ENCODE measurements at regions not wholly inside any gene's neighbourhood (a gene's known extent, or its start where the extent isn't known, plus 50 kb on each side); places are given as distances from the start of the nearest gene placed in this dataset.

DNA sequence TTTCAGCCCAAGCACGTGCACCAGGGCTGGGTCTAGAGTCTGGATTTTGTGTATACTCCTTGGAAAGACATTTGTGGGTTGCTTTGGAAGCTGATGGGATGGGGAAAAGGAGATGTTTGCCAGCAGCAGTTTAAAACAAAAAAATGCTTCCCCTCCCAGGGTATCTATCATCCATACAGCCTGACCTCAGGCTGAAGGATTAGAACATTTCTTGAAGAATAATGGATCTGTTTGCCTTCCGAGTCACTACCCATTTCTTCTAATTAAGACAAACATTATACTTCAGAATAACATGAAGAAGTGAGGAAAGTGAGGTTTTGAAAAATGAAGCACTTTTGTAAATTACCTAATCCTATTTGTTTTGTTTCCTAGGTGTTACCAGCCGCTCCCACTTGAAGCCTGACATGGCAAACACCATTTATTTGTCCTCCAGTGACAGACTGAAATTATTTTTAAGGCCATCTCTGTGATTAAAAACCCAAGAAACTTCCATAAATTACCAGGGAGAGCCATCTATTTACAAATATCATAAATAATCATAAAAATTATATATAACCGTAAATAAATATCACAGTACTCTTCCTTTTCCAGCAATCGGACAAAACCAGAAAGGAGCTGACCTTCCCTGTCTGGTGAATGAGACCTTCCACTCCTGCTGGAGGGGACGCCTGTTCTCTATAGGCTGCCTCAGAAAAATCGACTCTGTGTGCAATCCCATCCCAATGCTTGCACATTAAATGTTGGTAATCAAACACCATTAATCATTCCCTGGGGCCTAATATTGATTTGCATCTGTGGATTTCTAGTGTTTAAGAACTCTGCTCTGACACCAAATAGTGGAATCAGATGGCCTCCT, 106.8 kb downstream of the C1D start:
- no peak for DNase-seq
- Histone ChIP-seq H3K36me3 (ENCODE audit: insufficient read depth, low read length) (no peaks in the 10 kb centered on the region), H3K27me3 (ENCODE audit: insufficient read depth, low read length, poor library complexity) (peaks cover 7% of the 10 kb centered on the region), H4K20me1 (ENCODE audit: insufficient read depth, low read length) (no peaks in the 10 kb centered on the region), H3K9ac (ENCODE audit: low read depth, low read length) (no peak overlapping the region), H3K9me3 (ENCODE audit: insufficient read depth, low read length, severe bottlenecking) (no peaks in the 10 kb centered on the region), H3K27ac (ENCODE audit: low read length) (no peak overlapping the region), H3K4me3 (ENCODE audit: low read depth in 1 of 2, low read length in 2 of 2) (no peak overlapping the region), H3K4me2 (ENCODE audit: insufficient read depth, low read length) (no peak overlapping the region), H2AFZ (ENCODE audit: low read depth, low read length) (no peak overlapping the region), H3K4me1 (ENCODE audit: insufficient read depth, low read length) (no peaks in the 10 kb centered on the region), H3K79me2 (ENCODE audit: insufficient read depth, low read length) (no peaks in the 10 kb centered on the region)
- TF ChIP-seq, protein P1, sequence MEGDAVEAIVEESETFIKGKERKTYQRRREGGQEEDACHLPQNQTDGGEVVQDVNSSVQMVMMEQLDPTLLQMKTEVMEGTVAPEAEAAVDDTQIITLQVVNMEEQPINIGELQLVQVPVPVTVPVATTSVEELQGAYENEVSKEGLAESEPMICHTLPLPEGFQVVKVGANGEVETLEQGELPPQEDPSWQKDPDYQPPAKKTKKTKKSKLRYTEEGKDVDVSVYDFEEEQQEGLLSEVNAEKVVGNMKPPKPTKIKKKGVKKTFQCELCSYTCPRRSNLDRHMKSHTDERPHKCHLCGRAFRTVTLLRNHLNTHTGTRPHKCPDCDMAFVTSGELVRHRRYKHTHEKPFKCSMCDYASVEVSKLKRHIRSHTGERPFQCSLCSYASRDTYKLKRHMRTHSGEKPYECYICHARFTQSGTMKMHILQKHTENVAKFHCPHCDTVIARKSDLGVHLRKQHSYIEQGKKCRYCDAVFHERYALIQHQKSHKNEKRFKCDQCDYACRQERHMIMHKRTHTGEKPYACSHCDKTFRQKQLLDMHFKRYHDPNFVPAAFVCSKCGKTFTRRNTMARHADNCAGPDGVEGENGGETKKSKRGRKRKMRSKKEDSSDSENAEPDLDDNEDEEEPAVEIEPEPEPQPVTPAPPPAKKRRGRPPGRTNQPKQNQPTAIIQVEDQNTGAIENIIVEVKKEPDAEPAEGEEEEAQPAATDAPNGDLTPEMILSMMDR (IDR thresholded peaks at IDR 0.05; ENCODE audit: borderline replicate concordance, extremely low read depth, low read length, poor library complexity, severe bottlenecking), result no peak
- TF ChIP-seq EZH2 (IDR thresholded peaks at IDR 0.05; ENCODE audit: borderline replicate concordance, low read depth, low read length, severe bottlenecking), result no peak
- ATAC-seq (ENCODE audit: insufficient read depth, low read depth), result no peak

DNA sequence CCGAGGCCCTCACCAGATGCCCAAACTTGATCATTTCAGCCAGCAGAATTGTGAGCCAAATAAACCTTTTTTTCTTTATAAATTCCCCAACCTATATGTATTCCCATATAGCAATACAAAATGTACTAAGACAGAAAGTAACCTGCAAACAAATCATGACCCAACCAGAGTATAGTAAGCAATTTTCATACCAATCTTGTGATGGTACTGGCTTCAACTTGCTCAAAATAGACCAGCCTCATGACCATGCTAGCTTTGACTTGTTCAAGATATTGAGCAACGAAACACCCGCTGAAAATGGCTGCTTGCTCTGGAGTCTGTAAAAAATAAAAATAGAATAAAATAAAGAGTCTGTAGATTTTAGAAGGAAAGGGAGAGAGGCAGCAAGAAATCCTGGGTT, 97.6 kb downstream of the C1D start:
- no peak for TF ChIP-seq EZH2 (IDR thresholded peaks at IDR 0.05; ENCODE audit: borderline replicate concordance, low read depth, low read length, severe bottlenecking)
- TF ChIP-seq, protein P1 (IDR thresholded peaks at IDR 0.05; ENCODE audit: borderline replicate concordance, extremely low read depth, low read length, poor library complexity, severe bottlenecking), result no peak
- no peak overlapping the region for H3K27ac ChIP-seq (ENCODE audit: low read length)
- ATAC-seq (ENCODE audit: insufficient read depth, low read depth) (no peak), DNase-seq (no peak)
- no peaks in the 10 kb centered on the region for H3K9me3 ChIP-seq (ENCODE audit: insufficient read depth, low read length, severe bottlenecking)
- H3K79me2 ChIP-seq (ENCODE audit: insufficient read depth, low read length), result no peaks in the 10 kb centered on the region
- H3K4me2 ChIP-seq (ENCODE audit: insufficient read depth, low read length), result no peak overlapping the region
- H3K4me1 ChIP-seq (ENCODE audit: insufficient read depth, low read length), result no peaks in the 10 kb centered on the region
- H3K4me3 ChIP-seq (ENCODE audit: low read depth in 1 of 2, low read length in 2 of 2), result no peak overlapping the region
- no peak overlapping the region for H2AFZ ChIP-seq (ENCODE audit: low read depth, low read length)
- no peak overlapping the region for H3K9ac ChIP-seq (ENCODE audit: low read depth, low read length)
- H3K27me3 ChIP-seq (ENCODE audit: insufficient read depth, low read length, poor library complexity), result peaks cover 15% of the 10 kb centered on the region
- no peaks in the 10 kb centered on the region for H3K36me3 ChIP-seq (ENCODE audit: insufficient read depth, low read length)
- H4K20me1 ChIP-seq (ENCODE audit: insufficient read depth, low read length), result no peaks in the 10 kb centered on the region

GRCh38 chr2:67970071-67970470, 92.7 kb downstream of the C1D start:
- peaks cover 9% of the 10 kb centered on the region for H3K27me3 ChIP-seq (ENCODE audit: insufficient read depth, low read length, poor library complexity)
- TF ChIP-seq, protein P1 (IDR thresholded peaks at IDR 0.05; ENCODE audit: borderline replicate concordance, extremely low read depth, low read length, poor library complexity, severe bottlenecking), result no peak
- no peak for TF ChIP-seq EZH2 (IDR thresholded peaks at IDR 0.05; ENCODE audit: borderline replicate concordance, low read depth, low read length, severe bottlenecking)
- H3K27ac ChIP-seq (ENCODE audit: low read length), result no peak overlapping the region
- no peak for ATAC-seq (ENCODE audit: insufficient read depth, low read depth)
- H3K36me3 ChIP-seq (ENCODE audit: insufficient read depth, low read length), result no peaks in the 10 kb centered on the region
- no peaks in the 10 kb centered on the region for H3K9me3 ChIP-seq (ENCODE audit: insufficient read depth, low read length, severe bottlenecking)
- H4K20me1 ChIP-seq (ENCODE audit: insufficient read depth, low read length), result no peaks in the 10 kb centered on the region
- no peaks in the 10 kb centered on the region for H3K4me1 ChIP-seq (ENCODE audit: insufficient read depth, low read length)
- H3K79me2 ChIP-seq (ENCODE audit: insufficient read depth, low read length), result no peaks in the 10 kb centered on the region
- no peak overlapping the region for H3K4me2 ChIP-seq (ENCODE audit: insufficient read depth, low read length)
- no peak for DNase-seq
- no peak overlapping the region for H3K9ac ChIP-seq (ENCODE audit: low read depth, low read length)
- no peak overlapping the region for H3K4me3 ChIP-seq (ENCODE audit: low read depth in 1 of 2, low read length in 2 of 2)
- no peak overlapping the region for H2AFZ ChIP-seq (ENCODE audit: low read depth, low read length)

Measured in DND-41 (cell line).